GM23338 (cell line): ENCODE measurements at regions not wholly inside any gene's neighbourhood (a gene's known extent, or its start where the extent isn't known, plus 50 kb on each side); places are given as distances from the start of the nearest gene placed in this dataset.

Experiments
- CREB1 ChIP-seq: fragments of 250-450 bp; sonication (Bioruptor Pico); IDR thresholded peaks from 2 replicates; pipeline ENCODE4 v1.5.0; 2020; ENCODE audit warnings: low read depth, mild to moderate bottlenecking, moderate library complexity
- CTCF ChIP-seq, 2 experiments: fragments of 200-600 bp in 1 of 2; sonication (generic) in 1 of 2; conservative IDR thresholded peaks; 2 replicates each; pipeline versions ENCODE4 v1.5.1 to v1.6.1; 2016 to 2017; ENCODE audit warnings: antibody characterized with exemption in 2 of 2, low read depth in 2 of 2, mild to moderate bottlenecking in 2 of 2, moderate library complexity in 1 of 2
- ETS1 ChIP-seq: IDR thresholded peaks from 2 replicates; pipeline ENCODE4 v1.6.1; 2016; ENCODE audit warnings: antibody characterized with exemption
- EZH2 ChIP-seq: fragments of 200-600 bp; sonication (generic); IDR thresholded peaks from one replicate; pipeline ENCODE4 v1.8.0; 2017; ENCODE audit warnings: antibody characterized with exemption, mild to moderate bottlenecking, low read depth; ENCODE audit not compliant: unreplicated experiment
- EZH2phosphoT487 ChIP-seq: fragments of 200-600 bp; sonication (generic); IDR thresholded peaks from one replicate; pipeline ENCODE4 v1.8.1; 2018; ENCODE audit warnings: antibody characterized with exemption; ENCODE audit not compliant: unreplicated experiment
- POLR2AphosphoS5 ChIP-seq: IDR thresholded peaks from 2 replicates; pipeline ENCODE4 v1.6.1; 2016; ENCODE audit warnings: antibody characterized with exemption, low read depth
- REST ChIP-seq: IDR thresholded peaks from one replicate; pipeline ENCODE4 v1.6.1; 2018; ENCODE audit warnings: antibody characterized with exemption; ENCODE audit not compliant: unreplicated experiment
- STAT1 ChIP-seq: IDR thresholded peaks from one replicate; pipeline ENCODE4 v1.6.1; 2016; ENCODE audit warnings: antibody characterized with exemption; ENCODE audit not compliant: unreplicated experiment
- ZNF114 ChIP-seq: fragments of 250-450 bp; sonication (Bioruptor Pico); IDR thresholded peaks from 2 replicates; pipeline ENCODE4 v1.5.0; 2020; ENCODE audit warnings: mild to moderate bottlenecking, moderate library complexity
- ZNF331 ChIP-seq: fragments of 250-450 bp; sonication (Bioruptor Pico); IDR thresholded peaks from 2 replicates; pipeline ENCODE4 v1.5.0; 2020; ENCODE audit warnings: low read depth, mild to moderate bottlenecking, moderate library complexity

GRCh38 chr17:14552306-14552705, 251.4 kb downstream of the HS3ST3B1 start:
- TF ChIP-seq CTCF (conservative IDR thresholded peaks at IDR 0.05; ENCODE audit: low read depth in 2 of 2) (no peak), STAT1 (no peak), CREB1 (CRISPR knock-in tag) (no peak), REST (no peak), EZH2 (no peak), ZNF331 (CRISPR knock-in tag) (no peak), POLR2AphosphoS5 (no peak), EZH2phosphoT487 (no peak), ETS1 (no peak), ZNF114 (CRISPR knock-in tag) (no peak)
